B cell (primary cell): ENCODE measurements at regions not wholly inside any gene's neighbourhood (a gene's known extent, or its start where the extent isn't known, plus 50 kb on each side); places are given as distances from the start of the nearest gene placed in this dataset.

Source experiments
- CTCF ChIP-seq: fragments of 200-600 bp; IDR thresholded peaks from one replicate; pipeline ENCODE4 v1.8.0; 2022; ENCODE audit warnings: antibody characterized with exemption, mild to moderate bottlenecking
- EZH2 ChIP-seq: IDR thresholded peaks from 2 replicates; pipeline ENCODE4 v1.6.1; 2012; ENCODE audit warnings: borderline replicate concordance, low read depth, mild to moderate bottlenecking, moderate library complexity, low read length; ENCODE audit not compliant: insufficient read depth, poor library complexity, severe bottlenecking

- TF ChIP-seq CTCF (no peak), EZH2 (no peak)
These were observed 164.5 kb upstream of the BTBD3 start for GRCh38 chr20:11753155-11753554.
